Chondrocyte (in vitro differentiated cells): ENCODE measurements at regions not wholly inside any gene's neighbourhood (a gene's known extent, or its start where the extent isn't known, plus 50 kb on each side); places are given as distances from the start of the nearest gene placed in this dataset.

Experiments
- DNase-seq: peaks from one replicate; pipeline ENCODE4 v3.0.0; 2021; ENCODE audit warnings: mixed read lengths, low spot score
- H3K27ac Mint-ChIP-seq: one replicate; pipeline ENCODE4 v1.8.0; 2021; ENCODE audit warnings: mild to moderate bottlenecking, moderate library complexity, mixed read lengths; ENCODE audit not compliant: unreplicated experiment
- H3K27me3 Mint-ChIP-seq: 2 replicates; pipeline ENCODE4 v1.8.0; 2021; ENCODE audit warnings: low read depth, mixed read lengths
- H3K36me3 Mint-ChIP-seq: 2 replicates; pipeline ENCODE4 v1.8.0; 2021; ENCODE audit warnings: low read depth, mixed read lengths
- H3K4me1 Mint-ChIP-seq: 2 replicates; pipeline ENCODE4 v1.8.0; 2021; ENCODE audit warnings: low read depth, mild to moderate bottlenecking, mixed read lengths
- H3K4me3 Mint-ChIP-seq: one replicate; pipeline ENCODE4 v1.8.0; 2021; ENCODE audit warnings: mild to moderate bottlenecking, moderate library complexity, mixed read lengths; ENCODE audit not compliant: unreplicated experiment
- H3K9me3 Mint-ChIP-seq: 2 replicates; pipeline ENCODE4 v1.8.0; 2021; ENCODE audit warnings: low read depth, mixed read lengths
- CTCF ChIP-seq: fragments of 200-600 bp; sonication (generic); IDR thresholded peaks from 2 replicates; pipeline ENCODE4 v1.5.0; 2021; ENCODE audit warnings: antibody characterized with exemption, mild to moderate bottlenecking, moderate library complexity

- H3K9me3 Mint-ChIP-seq: no peaks in the 10 kb centered on the region
- H3K4me1 Mint-ChIP-seq: peaks cover 30% of the 10 kb centered on the region
- peaks cover under 1% of the 10 kb centered on the region for H3K36me3 Mint-ChIP-seq
- H3K27me3 Mint-ChIP-seq: no peaks in the 10 kb centered on the region
- H3K27ac Mint-ChIP-seq: no peak overlapping the region
- no peak for DNase-seq
- no peak overlapping the region for H3K4me3 Mint-ChIP-seq
- TF ChIP-seq CTCF: no peak
Observed at GRCh38 chr2:223230352-223230751, 178.4 kb downstream of the KCNE4 start.

- peaks cover 2% of the 10 kb centered on the region for H3K36me3 Mint-ChIP-seq
- H3K27ac Mint-ChIP-seq: no peak overlapping the region
- no peak for DNase-seq
- H3K9me3 Mint-ChIP-seq: peaks cover 4% of the 10 kb centered on the region
- H3K4me1 Mint-ChIP-seq: peaks cover 44% of the 10 kb centered on the region
- H3K4me3 Mint-ChIP-seq: no peak overlapping the region
- H3K27me3 Mint-ChIP-seq: no peaks in the 10 kb centered on the region
- TF ChIP-seq CTCF: no peak
Observed at GRCh38 chr2:223232285-223232684, 180.3 kb downstream of the KCNE4 start.

GRCh38 chr2:223232896-223233295 is 180.9 kb downstream of the KCNE4 start:
- DNase-seq: no peak
- peak; percentile 33 for TF ChIP-seq CTCF

GRCh38 chr2:223235986-223236385 is 184.0 kb downstream of the KCNE4 start:
- Mint-ChIP-seq H3K36me3 (peaks cover 2% of the 10 kb centered on the region), H3K9me3 (peaks cover 4% of the 10 kb centered on the region), H3K27ac (peak overlapping the region; percentile 67), H3K4me1 (peaks cover 34% of the 10 kb centered on the region), H3K27me3 (no peaks in the 10 kb centered on the region), H3K4me3 (no peak overlapping the region)
- TF ChIP-seq CTCF: no peak
- DNase-seq: no peak

More at GRCh38 chr2:223232896-223233295, 180.9 kb downstream of the KCNE4 start:
- H3K4me3 Mint-ChIP-seq: no peak overlapping the region
- H3K36me3 Mint-ChIP-seq: peaks cover 2% of the 10 kb centered on the region
- H3K27ac Mint-ChIP-seq: no peak overlapping the region
- peaks cover 4% of the 10 kb centered on the region for H3K9me3 Mint-ChIP-seq
- peaks cover 44% of the 10 kb centered on the region for H3K4me1 Mint-ChIP-seq
- no peaks in the 10 kb centered on the region for H3K27me3 Mint-ChIP-seq

GRCh38 chr2:223238301-223238700 is 186.3 kb downstream of the KCNE4 start:
- no peak overlapping the region for H3K27ac Mint-ChIP-seq
- H3K4me1 Mint-ChIP-seq: peaks cover 22% of the 10 kb centered on the region
- no peak for TF ChIP-seq CTCF
- peaks cover 7% of the 10 kb centered on the region for H3K9me3 Mint-ChIP-seq
- H3K4me3 Mint-ChIP-seq: no peak overlapping the region
- H3K27me3 Mint-ChIP-seq: no peaks in the 10 kb centered on the region
- no peak for DNase-seq
- peaks cover 2% of the 10 kb centered on the region for H3K36me3 Mint-ChIP-seq
